GM23338 (cell line): ENCODE measurements at regions not wholly inside any gene's neighbourhood (a gene's known extent, or its start where the extent isn't known, plus 50 kb on each side); places are given as distances from the start of the nearest gene placed in this dataset.
A peak's percentile ranks its signal among the peaks of the same experiment; 100 is the strongest.

ENCODE experiments used
- ATAC-seq: fragments of 200-7000 bp; cut with Tn5 transposase; 3 replicates; pipeline ENCODE4 v1.9.1; 2020
- DNase-seq: peaks from one replicate; pipeline ENCODE4 v3.0.0-alpha.2; 2015; ENCODE audit warnings: low spot score
- H2AFZ ChIP-seq: fragments of 200-600 bp; sonication (generic); 2 replicates; pipeline ENCODE4 v1.8.0; 2016; ENCODE audit warnings: antibody characterized with exemption, mild to moderate bottlenecking, moderate library complexity
- H3F3A ChIP-seq: fragments of 200-600 bp; sonication (generic); replicated peaks from 2 replicates; pipeline ENCODE4 v1.8.0; 2017; ENCODE audit warnings: antibody characterized with exemption, mixed run types, low read depth
- H3K27ac ChIP-seq: fragments of 200-600 bp; sonication (generic); 2 replicates; pipeline ENCODE4 v1.6.1; 2016; ENCODE audit warnings: low read depth
- H3K27me3 ChIP-seq: fragments of 200-600 bp; sonication (generic); 2 replicates; pipeline ENCODE4 v1.8.0; 2016; ENCODE audit warnings: mild to moderate bottlenecking, mixed run types, moderate library complexity; ENCODE audit not compliant: insufficient read depth
- H3K36me3 ChIP-seq: fragments of 200-600 bp; sonication (generic); 2 replicates; pipeline ENCODE4 v1.8.0; 2016; ENCODE audit warnings: mild to moderate bottlenecking; ENCODE audit not compliant: insufficient read depth
- H3K4me1 ChIP-seq: fragments of 200-600 bp; sonication (generic); 2 replicates; pipeline ENCODE4 v1.8.0; 2016; ENCODE audit warnings: mild to moderate bottlenecking, moderate library complexity; ENCODE audit not compliant: insufficient read depth
- H3K4me2 ChIP-seq: fragments of 200-600 bp; sonication (generic); 2 replicates; pipeline ENCODE4 v1.7.1; 2017; ENCODE audit warnings: mixed run types
- H3K4me3 ChIP-seq: fragments of 200-600 bp; sonication (generic); 2 replicates; pipeline ENCODE4 v1.6.1; 2016; ENCODE audit warnings: mixed run types
- H3K79me2 ChIP-seq: fragments of 200-600 bp; sonication (generic); replicated peaks from 2 replicates; pipeline ENCODE4 v1.8.0; 2017; ENCODE audit warnings: mild to moderate bottlenecking; ENCODE audit not compliant: insufficient read depth
- H3K9me2 ChIP-seq: fragments of 200-600 bp; sonication (generic); 2 replicates; pipeline ENCODE4 v1.8.0; 2017; ENCODE audit not compliant: insufficient read depth
- H4K20me1 ChIP-seq: fragments of 200-600 bp; sonication (generic); replicated peaks from 2 replicates; pipeline ENCODE4 v1.8.0; 2017; ENCODE audit warnings: mild to moderate bottlenecking; ENCODE audit not compliant: insufficient read depth
- H3K27ac Mint-ChIP-seq: 2 replicates; pipeline ENCODE4 v1.8.0; 2020; ENCODE audit warnings: inconsistent platforms, mild to moderate bottlenecking, moderate library complexity, mixed read lengths
- H3K27me3 Mint-ChIP-seq: 3 replicates; pipeline ENCODE4 v1.8.0; 2022; ENCODE audit warnings: low read depth, mild to moderate bottlenecking, moderate library complexity, mixed read lengths, inconsistent platforms; ENCODE audit not compliant: insufficient read depth, poor library complexity
- H3K36me3 Mint-ChIP-seq: 3 replicates; pipeline ENCODE4 v1.8.0; 2021; ENCODE audit warnings: low read depth, mild to moderate bottlenecking, inconsistent platforms, moderate library complexity, mixed read lengths
- H3K4me1 Mint-ChIP-seq: 3 replicates; pipeline ENCODE4 v1.8.0; 2020; ENCODE audit warnings: mild to moderate bottlenecking, inconsistent platforms, mixed read lengths
- H3K4me3 Mint-ChIP-seq: 3 replicates; pipeline ENCODE4 v1.8.0; 2021; ENCODE audit warnings: moderate library complexity, mild to moderate bottlenecking, inconsistent platforms, mixed read lengths
- H3K9me3 Mint-ChIP-seq: 3 replicates; pipeline ENCODE4 v1.8.0; 2020; ENCODE audit warnings: moderate library complexity, mild to moderate bottlenecking, inconsistent platforms, mixed read lengths
- CREB1 ChIP-seq: fragments of 250-450 bp; sonication (Bioruptor Pico); IDR thresholded peaks from 2 replicates; pipeline ENCODE4 v1.5.0; 2020; ENCODE audit warnings: low read depth, mild to moderate bottlenecking, moderate library complexity
- EZH2 ChIP-seq: fragments of 200-600 bp; sonication (generic); IDR thresholded peaks from one replicate; pipeline ENCODE4 v1.8.0; 2017; ENCODE audit warnings: antibody characterized with exemption, mild to moderate bottlenecking, low read depth; ENCODE audit not compliant: unreplicated experiment
- EZH2phosphoT487 ChIP-seq: fragments of 200-600 bp; sonication (generic); IDR thresholded peaks from one replicate; pipeline ENCODE4 v1.8.1; 2018; ENCODE audit warnings: antibody characterized with exemption; ENCODE audit not compliant: unreplicated experiment
- JUNB ChIP-seq: IDR thresholded peaks from one replicate; pipeline ENCODE4 v1.6.1; 2016; ENCODE audit warnings: antibody characterized with exemption; ENCODE audit not compliant: unreplicated experiment
- NANOG ChIP-seq: IDR thresholded peaks from 2 replicates; pipeline ENCODE4 v1.6.1; 2016; ENCODE audit warnings: antibody characterized with exemption, borderline replicate concordance
- POLR2AphosphoS5 ChIP-seq: IDR thresholded peaks from 2 replicates; pipeline ENCODE4 v1.6.1; 2016; ENCODE audit warnings: antibody characterized with exemption, low read depth
- STAT1 ChIP-seq: IDR thresholded peaks from one replicate; pipeline ENCODE4 v1.6.1; 2016; ENCODE audit warnings: antibody characterized with exemption; ENCODE audit not compliant: unreplicated experiment
- TF ChIP-seq, protein P1 (sequence below), 2 experiments: fragments of 200-600 bp in 1 of 2; sonication (generic) in 1 of 2; conservative IDR thresholded peaks; 2 replicates each; pipeline versions ENCODE4 v1.5.1 to v1.6.1; 2016 to 2017; ENCODE audit warnings: antibody characterized with exemption in 2 of 2, low read depth in 2 of 2, mild to moderate bottlenecking in 2 of 2, moderate library complexity in 1 of 2
- TF ChIP-seq, protein P2 (sequence below): fragments of 250-450 bp; sonication (Bioruptor Pico); IDR thresholded peaks from 2 replicates; pipeline ENCODE4 v1.5.0; 2020; ENCODE audit warnings: mild to moderate bottlenecking, moderate library complexity
- TF ChIP-seq, protein P3 (sequence below): IDR thresholded peaks from one replicate; pipeline ENCODE4 v1.6.1; 2018; ENCODE audit warnings: antibody characterized with exemption; ENCODE audit not compliant: unreplicated experiment
- TF ChIP-seq, protein P4 (sequence below): IDR thresholded peaks from 2 replicates; pipeline ENCODE4 v1.6.1; 2016; ENCODE audit warnings: antibody characterized with exemption

DNA sequence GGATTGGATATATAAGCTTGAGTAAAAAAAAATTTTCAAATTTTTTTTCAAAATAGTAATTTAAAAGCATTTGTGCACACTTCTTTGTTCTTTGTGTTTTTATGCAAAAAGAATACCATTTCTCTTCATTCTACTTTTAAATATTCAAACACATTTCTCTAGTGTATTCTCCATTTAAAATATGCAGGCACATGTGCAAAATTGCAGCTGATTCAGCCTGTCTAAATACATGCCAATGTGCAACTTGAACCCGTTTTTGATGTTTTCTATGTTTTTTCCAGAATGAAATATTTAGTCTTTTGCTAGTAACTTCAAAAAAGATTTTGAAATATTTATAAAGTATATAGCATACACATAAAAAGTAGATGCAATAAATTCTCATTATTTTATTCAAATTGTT lies 411.8 kb downstream of the MMUT start (continued):
- TF ChIP-seq, protein P1, sequence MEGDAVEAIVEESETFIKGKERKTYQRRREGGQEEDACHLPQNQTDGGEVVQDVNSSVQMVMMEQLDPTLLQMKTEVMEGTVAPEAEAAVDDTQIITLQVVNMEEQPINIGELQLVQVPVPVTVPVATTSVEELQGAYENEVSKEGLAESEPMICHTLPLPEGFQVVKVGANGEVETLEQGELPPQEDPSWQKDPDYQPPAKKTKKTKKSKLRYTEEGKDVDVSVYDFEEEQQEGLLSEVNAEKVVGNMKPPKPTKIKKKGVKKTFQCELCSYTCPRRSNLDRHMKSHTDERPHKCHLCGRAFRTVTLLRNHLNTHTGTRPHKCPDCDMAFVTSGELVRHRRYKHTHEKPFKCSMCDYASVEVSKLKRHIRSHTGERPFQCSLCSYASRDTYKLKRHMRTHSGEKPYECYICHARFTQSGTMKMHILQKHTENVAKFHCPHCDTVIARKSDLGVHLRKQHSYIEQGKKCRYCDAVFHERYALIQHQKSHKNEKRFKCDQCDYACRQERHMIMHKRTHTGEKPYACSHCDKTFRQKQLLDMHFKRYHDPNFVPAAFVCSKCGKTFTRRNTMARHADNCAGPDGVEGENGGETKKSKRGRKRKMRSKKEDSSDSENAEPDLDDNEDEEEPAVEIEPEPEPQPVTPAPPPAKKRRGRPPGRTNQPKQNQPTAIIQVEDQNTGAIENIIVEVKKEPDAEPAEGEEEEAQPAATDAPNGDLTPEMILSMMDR (conservative IDR thresholded peaks at IDR 0.05; ENCODE audit: low read depth in 2 of 2) = no peak
- TF ChIP-seq, protein P2, sequence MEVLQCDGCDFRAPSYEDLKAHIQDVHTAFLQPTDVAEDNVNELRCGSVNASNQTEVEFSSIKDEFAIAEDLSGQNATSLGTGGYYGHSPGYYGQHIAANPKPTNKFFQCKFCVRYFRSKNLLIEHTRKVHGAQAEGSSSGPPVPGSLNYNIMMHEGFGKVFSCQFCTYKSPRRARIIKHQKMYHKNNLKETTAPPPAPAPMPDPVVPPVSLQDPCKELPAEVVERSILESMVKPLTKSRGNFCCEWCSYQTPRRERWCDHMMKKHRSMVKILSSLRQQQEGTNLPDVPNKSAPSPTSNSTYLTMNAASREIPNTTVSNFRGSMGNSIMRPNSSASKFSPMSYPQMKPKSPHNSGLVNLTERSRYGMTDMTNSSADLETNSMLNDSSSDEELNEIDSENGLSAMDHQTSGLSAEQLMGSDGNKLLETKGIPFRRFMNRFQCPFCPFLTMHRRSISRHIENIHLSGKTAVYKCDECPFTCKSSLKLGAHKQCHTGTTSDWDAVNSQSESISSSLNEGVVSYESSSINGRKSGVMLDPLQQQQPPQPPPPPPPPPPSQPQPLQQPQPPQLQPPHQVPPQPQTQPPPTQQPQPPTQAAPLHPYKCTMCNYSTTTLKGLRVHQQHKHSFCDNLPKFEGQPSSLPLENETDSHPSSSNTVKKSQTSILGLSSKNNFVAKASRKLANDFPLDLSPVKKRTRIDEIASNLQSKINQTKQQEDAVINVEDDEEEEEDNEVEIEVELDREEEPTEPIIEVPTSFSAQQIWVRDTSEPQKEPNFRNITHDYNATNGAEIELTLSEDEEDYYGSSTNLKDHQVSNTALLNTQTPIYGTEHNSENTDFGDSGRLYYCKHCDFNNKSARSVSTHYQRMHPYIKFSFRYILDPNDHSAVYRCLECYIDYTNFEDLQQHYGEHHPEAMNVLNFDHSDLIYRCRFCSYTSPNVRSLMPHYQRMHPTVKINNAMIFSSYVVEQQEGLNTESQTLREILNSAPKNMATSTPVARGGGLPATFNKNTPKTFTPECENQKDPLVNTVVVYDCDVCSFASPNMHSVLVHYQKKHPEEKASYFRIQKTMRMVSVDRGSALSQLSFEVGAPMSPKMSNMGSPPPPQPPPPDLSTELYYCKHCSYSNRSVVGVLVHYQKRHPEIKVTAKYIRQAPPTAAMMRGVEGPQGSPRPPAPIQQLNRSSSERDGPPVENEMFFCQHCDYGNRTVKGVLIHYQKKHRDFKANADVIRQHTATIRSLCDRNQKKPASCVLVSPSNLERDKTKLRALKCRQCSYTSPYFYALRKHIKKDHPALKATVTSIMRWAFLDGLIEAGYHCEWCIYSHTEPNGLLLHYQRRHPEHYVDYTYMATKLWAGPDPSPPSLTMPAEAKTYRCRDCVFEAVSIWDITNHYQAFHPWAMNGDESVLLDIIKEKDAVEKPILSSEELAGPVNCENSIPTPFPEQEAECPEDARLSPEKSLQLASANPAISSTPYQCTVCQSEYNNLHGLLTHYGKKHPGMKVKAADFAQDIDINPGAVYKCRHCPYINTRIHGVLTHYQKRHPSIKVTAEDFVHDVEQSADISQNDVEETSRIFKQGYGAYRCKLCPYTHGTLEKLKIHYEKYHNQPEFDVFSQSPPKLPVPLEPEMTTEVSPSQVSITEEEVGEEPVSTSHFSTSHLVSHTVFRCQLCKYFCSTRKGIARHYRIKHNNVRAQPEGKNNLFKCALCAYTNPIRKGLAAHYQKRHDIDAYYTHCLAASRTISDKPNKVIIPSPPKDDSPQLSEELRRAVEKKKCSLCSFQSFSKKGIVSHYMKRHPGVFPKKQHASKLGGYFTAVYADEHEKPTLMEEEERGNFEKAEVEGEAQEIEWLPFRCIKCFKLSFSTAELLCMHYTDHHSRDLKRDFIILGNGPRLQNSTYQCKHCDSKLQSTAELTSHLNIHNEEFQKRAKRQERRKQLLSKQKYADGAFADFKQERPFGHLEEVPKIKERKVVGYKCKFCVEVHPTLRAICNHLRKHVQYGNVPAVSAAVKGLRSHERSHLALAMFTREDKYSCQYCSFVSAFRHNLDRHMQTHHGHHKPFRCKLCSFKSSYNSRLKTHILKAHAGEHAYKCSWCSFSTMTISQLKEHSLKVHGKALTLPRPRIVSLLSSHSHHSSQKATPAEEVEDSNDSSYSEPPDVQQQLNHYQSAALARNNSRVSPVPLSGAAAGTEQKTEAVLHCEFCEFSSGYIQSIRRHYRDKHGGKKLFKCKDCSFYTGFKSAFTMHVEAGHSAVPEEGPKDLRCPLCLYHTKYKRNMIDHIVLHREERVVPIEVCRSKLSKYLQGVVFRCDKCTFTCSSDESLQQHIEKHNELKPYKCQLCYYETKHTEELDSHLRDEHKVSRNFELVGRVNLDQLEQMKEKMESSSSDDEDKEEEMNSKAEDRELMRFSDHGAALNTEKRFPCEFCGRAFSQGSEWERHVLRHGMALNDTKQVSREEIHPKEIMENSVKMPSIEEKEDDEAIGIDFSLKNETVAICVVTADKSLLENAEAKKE (CRISPR knock-in tag) = no peak
- no peak for TF ChIP-seq EZH2phosphoT487

DNA sequence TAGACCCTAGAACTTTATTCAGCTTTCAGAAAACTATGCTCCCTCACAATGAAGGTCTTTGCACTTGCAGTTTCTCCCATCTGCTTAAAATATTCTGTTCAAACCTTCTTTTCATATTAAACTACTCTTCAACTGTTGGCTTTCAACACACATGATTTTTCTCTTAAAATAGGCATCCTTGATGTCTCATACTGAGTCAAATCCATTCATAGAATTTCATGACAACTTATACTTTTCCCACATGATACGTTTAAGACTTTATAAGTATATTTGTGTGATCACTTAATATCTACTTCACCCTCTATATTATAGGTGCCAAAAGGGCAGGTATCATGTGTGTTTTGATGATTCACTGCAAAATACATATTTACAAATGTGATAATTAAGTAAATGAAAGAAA lies 412.5 kb downstream of the MMUT start:
- H3K4me3 Mint-ChIP-seq = no peak overlapping the region
- Histone ChIP-seq H3K79me2 (no peaks in the 10 kb centered on the region), H4K20me1 (no peaks in the 10 kb centered on the region), H3K27me3 (no peaks in the 10 kb centered on the region), H3K27ac (peak overlapping the region; percentile 41; the same call in 1 of the 2 replicates), H3K4me1 (peaks cover 17% of the 10 kb centered on the region), H3K9me2 (no peaks in the 10 kb centered on the region), H3K4me2 (peak overlapping the region; percentile 40), H3F3A (no peaks in the 10 kb centered on the region), H3K36me3 (no peaks in the 10 kb centered on the region), H2AFZ (no peak overlapping the region), H3K4me3 (no peak overlapping the region)
- no peaks in the 10 kb centered on the region for H3K36me3 Mint-ChIP-seq
- H3K27me3 Mint-ChIP-seq = no peaks in the 10 kb centered on the region
- ATAC-seq (no peak), DNase-seq (no peak)
- H3K9me3 Mint-ChIP-seq = no peaks in the 10 kb centered on the region
- peaks cover 14% of the 10 kb centered on the region for H3K4me1 Mint-ChIP-seq
- H3K27ac Mint-ChIP-seq = peak overlapping the region; percentile 73
- TF ChIP-seq NANOG (no peak), EZH2 (no peak), STAT1 (no peak), JUNB (no peak), POLR2AphosphoS5 (no peak), CREB1 (CRISPR knock-in tag) (no peak), EZH2phosphoT487 (no peak)
- TF ChIP-seq, protein P3, sequence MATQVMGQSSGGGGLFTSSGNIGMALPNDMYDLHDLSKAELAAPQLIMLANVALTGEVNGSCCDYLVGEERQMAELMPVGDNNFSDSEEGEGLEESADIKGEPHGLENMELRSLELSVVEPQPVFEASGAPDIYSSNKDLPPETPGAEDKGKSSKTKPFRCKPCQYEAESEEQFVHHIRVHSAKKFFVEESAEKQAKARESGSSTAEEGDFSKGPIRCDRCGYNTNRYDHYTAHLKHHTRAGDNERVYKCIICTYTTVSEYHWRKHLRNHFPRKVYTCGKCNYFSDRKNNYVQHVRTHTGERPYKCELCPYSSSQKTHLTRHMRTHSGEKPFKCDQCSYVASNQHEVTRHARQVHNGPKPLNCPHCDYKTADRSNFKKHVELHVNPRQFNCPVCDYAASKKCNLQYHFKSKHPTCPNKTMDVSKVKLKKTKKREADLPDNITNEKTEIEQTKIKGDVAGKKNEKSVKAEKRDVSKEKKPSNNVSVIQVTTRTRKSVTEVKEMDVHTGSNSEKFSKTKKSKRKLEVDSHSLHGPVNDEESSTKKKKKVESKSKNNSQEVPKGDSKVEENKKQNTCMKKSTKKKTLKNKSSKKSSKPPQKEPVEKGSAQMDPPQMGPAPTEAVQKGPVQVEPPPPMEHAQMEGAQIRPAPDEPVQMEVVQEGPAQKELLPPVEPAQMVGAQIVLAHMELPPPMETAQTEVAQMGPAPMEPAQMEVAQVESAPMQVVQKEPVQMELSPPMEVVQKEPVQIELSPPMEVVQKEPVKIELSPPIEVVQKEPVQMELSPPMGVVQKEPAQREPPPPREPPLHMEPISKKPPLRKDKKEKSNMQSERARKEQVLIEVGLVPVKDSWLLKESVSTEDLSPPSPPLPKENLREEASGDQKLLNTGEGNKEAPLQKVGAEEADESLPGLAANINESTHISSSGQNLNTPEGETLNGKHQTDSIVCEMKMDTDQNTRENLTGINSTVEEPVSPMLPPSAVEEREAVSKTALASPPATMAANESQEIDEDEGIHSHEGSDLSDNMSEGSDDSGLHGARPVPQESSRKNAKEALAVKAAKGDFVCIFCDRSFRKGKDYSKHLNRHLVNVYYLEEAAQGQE = no peak
- TF ChIP-seq, protein P4, sequence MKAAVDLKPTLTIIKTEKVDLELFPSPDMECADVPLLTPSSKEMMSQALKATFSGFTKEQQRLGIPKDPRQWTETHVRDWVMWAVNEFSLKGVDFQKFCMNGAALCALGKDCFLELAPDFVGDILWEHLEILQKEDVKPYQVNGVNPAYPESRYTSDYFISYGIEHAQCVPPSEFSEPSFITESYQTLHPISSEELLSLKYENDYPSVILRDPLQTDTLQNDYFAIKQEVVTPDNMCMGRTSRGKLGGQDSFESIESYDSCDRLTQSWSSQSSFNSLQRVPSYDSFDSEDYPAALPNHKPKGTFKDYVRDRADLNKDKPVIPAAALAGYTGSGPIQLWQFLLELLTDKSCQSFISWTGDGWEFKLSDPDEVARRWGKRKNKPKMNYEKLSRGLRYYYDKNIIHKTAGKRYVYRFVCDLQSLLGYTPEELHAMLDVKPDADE = no peak
